Left hindlimb (tissue), 1 donor: ENCODE measurements at regions not wholly inside any gene's neighbourhood (a gene's known extent, or its start where the extent isn't known, plus 50 kb on each side); places are given as distances from the start of the nearest gene placed in this dataset.
"Not testable (repeated sequence)": the region's sequence is repeated elsewhere in the genome, so short reads cannot be mapped to it uniquely, and the experiment has no call there.

Experiments
- DNase-seq: peaks from one replicate; pipeline ENCODE4 v3.0.0-alpha.2; 2018

DNA sequence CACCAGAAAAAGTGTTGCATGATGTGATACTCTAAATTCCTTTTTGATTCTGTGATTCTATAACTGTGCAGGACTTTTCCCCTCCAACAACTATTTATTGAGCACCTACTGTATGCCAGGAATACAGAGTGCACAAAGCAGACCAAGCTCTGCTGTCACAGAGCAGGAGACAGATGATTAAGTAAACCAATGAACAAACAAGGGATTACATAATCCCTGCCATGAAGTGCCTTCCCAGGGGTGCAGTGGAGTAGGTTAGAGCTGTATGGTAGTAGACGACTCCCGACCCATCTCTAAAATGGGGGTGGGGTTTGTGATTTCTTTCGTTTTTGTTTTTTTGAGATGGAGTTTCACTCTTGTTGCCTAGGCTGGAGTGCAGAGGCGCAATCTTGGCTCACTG, 213.9 kb downstream of the TBX5 start:
- no peak for DNase-seq

DNA sequence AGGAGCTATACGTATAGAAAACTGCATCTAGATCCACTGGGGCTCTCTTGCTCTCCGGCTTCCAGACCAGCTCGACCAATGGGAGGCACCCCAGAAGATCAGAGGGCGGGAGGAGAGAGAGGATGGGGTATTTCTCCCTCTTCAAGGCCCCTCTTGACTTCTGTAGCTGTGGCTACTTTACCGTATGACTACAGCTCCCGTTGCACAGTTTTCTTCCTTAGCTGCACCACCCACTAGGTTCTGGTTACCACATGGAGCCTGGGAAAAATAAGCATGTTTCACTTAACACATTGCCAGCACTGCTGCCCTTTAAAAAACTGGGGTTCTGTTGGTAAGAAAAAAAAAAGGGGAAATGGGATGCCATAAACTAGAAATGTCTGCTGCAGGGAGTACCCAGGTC, 214.4 kb downstream of the TBX5 start:
- DNase-seq, result no peak

DNA sequence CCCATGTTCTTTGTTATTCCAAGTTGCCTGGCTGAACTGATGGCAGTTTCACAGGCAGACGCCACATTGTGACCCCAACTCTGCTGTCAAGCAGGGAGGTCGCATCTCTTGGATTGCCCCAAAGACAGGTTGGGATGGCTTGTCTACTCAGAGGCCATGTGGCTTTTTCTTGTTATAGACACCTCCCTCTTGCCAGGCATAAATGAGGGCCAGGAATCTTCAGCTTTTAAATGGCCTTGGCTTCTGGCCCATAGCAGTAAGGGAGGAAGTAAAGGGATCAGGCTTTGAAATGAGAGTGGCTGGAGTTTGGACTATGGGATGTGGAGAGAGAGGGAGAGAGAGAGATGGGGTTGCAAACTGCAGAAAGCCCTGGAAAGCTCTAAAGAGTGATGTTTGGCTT, 215.0 kb downstream of the TBX5 start:
- DNase-seq, result no peak

DNA sequence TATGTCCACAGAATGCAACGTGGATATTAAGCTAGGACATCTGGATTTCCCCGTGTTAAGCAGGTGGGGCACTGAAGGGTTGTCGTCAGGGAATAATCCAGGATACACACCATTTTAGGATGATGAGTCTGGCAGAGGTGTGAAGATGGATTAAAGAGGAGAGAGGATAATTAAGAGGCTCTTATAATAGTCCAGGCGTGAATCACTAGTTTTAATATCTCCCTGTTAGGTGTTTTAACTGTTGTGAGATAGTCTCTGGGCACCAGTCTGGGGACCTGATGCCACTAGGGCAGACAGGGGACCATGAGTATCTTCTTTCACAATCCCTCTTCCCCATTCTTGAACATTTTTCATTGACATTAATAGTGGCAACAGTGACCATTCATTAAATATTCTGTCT, 216.7 kb downstream of the TBX5 start:
- DNase-seq, result no peak

DNA sequence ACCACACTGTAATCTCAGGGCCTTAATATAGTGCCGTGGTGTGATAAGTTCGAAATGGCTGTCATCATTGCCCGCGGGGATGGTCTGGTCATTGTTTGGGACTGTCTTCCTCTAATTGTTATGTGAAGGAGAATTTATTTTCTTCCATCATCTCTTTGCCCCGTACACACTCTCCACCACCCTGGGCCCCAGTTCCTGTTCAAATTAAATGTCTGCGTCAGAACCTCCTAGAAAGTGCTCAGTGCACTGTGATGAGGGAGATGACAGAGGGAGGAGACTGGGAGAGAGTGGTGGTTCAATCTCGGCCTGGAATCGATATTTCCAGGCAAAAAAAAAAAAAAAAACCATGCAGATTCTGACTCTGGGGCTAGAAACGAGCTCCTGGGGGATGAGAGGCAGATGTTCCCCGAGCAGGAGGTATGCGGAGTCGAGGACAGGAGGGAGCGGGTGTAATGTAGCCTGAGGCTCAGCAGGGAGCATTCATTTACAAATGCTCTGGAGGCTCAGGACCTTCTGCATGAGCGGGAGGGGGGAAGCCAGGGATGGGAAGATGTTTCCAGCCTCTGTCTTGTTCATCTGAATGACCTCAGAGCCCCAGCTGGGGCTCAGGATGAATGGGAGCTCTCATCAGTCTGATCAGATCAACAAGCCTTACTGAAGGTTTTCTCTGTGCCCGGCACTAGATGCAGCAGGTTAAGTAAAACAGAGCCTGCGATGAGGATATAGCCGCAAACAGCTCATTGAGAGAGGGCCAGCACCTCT, 219.5 kb downstream of the TBX5 start:
- DNase-seq, result no peak

DNA sequence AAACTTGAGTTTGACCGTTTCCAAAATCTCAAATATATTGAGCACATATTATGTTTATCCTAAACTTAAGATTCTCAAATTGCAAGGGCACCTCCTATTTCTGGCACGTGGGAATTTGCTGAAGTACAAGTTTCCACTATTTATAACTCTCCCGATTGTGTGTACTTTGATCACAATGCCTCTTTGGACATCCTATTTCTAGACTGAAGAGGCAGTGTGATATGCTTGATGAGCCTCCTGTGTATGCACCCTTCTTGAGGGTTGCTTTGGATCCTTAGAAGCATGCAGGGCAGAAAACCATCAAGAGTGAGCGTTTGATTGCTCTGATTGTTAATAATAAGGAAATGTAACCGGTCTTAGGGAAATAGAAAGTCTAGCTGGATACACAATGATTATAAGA, 218.9 kb upstream of the RBM19 start:
- no peak for DNase-seq

DNA sequence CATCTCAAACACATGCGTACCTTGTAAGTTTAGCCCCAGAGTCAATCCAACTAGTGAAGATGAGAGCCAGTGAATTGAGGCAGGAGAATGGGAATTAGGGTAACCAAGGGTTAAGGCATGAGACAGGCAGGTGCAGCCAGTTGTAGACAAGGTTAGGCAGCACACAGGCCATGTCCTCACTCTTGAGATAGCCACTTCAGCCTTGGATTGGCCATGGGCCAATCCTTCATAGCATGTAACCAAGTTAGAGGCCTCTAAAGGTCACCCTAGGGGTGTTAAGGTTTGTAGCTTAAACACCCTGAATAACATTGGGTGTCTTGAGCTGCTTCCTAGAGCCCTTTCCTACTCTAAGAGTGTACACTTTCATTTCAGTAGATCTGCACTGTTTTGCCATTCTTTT, 208.2 kb upstream of the RBM19 start:
- DNase-seq, result no peak

DNA sequence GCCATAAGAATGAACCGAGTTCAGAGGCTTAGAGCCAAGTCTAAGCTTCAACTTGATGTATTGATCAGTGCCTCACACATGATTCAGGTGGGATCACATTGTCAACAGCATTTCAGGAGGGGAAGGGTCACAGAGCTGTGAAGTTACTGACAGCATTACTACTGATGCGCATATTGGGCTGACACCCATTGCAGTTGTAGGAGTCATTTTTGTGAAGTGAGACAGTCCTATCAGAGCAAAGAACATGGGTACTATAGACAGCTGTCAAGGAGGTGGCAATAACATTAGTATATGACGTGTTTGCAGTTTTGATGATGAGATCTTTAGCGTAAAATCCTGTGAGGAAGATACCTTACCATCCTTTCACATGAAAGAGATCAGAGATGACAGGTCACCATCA, 206.0 kb upstream of the RBM19 start:
- no peak for DNase-seq

DNA sequence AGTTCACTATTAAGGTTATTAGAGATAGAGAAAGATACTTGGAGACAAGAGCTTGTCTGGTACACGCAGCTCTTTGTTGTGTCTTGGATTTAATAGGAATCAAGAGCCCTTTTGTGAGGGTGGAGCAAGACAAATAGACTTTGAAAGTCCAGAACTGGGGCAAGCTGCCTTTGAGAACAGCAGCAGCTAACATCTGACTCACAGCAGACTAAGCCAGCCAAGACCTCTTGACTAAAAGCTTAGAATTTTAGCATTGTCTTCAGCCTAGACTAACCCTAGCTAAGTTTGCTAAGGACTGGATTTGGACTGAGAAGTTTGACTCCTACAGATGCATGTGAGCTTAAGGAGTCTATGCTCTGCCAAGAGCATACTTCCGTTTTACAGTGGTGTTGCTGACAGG, 201.9 kb upstream of the RBM19 start:
- no peak for DNase-seq

DNA sequence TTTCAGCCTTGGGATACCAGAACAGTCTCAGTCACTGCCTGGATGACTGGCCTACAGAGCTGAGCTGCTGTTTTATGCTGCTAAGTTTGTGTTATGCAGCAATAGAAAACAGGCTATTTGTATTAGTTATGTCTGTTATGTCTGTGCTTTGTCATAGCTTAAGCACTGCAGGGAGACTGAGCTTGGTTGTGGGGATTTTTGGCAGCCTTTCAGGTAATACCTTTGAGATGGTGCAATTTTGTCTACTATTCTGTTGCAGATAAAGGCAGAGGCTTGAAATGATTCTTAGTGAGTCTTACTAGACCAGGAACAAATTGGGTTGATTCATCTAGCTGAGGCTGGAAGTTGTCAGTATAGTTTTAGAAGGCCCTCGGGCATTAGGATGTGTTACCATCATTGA, 201.3 kb upstream of the RBM19 start:
- no peak for DNase-seq

DNA sequence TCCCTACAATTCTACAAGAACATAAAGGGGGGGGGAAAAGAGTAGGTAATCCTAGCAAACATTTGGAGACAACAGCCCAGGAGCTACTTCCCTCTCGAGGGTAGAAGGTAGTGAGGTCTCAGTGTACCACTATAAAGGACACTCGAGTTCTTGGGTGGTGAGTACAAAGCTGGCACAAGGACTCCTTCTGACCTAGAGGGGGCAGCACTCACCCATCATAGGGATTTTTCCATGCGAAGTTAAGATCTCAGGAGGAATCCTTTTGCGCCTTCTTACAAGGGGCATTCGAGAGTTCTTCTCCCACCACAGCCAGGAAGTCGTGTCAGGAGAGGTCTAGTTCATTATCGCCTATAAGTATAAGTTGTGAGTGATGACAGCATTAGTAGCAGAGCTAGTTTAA, 200.2 kb upstream of the RBM19 start:
- no peak for DNase-seq

DNA sequence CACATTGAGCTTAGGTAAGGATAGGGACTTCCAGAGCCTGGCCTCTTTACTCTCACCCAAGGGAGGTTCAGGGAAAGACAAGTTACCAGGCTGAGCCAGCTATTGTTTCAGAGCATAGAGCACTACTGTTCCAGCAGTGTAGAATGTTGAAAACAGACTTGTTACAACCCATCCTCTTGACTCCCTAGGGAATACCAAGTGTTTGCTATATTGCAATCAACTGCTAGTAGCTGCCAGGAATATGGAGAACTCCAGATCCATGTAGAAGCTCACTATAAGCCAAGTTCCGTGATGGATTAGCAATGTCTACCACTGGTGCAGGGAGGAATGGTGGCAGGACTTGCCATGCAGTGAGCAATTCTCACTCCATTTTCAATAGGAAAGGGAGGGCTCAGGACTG, 199.8 kb upstream of the RBM19 start:
- DNase-seq, result no peak

DNA sequence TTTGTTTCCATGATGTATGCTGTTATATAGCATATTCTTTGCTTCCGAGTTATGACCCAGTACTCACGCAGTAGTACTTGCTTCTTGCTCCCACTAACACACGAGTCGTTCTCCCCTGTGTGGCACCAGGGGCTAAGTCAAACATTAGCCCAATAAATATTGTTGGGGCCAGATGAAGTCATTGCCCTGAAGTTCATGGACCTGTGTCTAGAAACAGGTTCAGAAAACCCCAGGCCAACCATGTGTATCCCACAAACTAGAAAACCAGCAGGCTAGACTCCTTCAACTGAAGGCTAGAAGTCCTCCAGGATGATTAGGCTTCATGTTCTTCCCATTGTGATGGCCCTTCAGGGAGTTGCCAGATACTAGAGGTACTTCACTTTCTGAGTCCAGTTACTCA, 198.2 kb upstream of the RBM19 start:
- DNase-seq, result no peak

DNA sequence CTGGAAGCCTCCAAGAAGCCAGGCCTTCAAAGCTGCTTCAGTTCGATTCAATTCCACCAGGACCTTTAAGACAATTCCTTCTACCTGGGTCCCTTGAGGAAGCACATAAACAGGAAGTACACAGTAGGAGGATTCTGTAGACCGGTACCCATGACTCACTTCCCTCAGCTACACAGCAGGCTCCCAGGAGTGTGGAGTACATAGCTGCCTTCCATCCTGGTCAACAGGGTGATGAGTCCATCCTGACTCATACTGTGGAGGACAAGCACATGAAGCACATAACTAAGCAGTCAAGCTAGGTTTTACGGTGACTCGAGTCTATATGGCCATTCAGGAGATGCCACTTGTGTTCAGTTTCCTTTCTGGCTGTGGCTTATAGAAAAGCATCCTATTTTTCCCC, 197.6 kb upstream of the RBM19 start:
- no peak for DNase-seq

DNA sequence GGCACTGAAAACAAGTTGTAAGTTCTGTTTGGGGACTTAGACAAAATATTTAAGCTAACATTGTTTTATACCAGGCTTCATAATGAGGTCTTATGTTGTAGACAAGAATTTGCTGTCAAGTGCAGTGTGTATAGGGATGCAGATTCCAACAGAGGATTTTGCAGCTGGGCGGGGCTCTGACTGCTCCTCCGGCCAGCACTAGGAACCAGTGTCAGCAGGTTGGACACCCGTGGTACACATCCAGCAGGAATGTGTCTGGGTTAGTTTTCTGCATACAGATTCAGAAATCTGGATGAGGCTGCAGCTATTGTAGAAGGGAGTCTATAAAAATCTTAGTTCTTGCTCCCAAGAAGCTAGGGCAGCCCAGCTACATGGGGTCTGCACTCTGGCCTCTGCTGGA, 194.3 kb upstream of the RBM19 start:
- DNase-seq, result no peak

DNA sequence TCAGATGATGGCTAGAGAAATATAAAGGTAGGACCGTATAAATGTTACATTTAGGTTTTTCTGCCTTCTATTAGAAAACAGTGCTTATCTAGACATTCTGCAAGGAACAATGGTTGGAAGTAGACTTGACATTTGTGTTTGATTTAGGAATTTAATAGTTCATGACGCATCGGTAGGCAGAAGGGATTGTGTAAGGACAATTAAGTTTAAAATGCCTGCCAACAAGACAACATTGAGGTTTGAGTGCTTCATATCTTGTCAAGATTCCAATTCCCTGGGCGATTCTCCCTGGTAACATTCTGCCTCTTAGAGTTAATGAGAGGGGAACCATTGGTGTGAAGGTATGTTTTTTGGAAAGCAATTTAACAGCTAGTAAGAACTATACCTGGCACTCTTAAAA, 186.8 kb upstream of the RBM19 start:
- DNase-seq, result no peak

DNA sequence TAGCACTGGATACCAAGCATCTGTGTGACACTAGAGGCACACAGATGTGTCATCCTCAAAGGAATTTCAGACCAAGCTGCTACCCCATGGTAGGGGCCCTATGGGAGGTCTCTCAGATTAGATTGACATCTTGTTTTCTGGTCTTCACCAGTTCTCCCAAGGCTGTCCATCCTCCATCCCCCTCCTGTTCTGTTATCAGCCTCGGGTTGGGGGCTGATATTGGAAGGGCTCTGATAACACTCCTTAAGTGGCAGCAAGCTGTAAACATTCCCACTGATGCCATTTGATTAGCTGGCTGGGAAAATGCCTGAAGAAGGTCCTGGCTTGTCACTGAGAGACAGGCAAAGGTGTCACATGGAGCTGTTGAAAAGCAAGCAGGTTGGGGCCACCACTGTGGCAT, 185.9 kb upstream of the RBM19 start:
- no peak for DNase-seq

DNA sequence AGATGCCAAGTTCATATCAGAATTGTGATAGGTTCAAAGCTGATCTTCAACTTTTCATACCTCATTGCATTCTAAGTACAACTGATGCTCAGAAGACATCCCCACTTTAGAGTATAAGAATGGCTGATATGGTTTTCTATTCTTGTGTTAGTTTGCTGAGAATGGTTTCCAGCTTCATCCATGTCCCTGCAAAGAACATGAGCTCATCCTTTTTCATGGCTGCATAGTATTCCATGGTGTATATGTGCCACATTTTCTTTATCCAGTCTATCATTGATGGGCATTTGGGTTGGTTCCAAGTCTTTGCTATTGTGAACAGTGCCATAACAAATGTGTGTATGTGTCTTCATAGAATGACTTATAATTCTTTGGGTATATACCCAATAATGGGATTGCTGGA, 184.5 kb upstream of the RBM19 start:
- not testable (repeated sequence) for DNase-seq

DNA sequence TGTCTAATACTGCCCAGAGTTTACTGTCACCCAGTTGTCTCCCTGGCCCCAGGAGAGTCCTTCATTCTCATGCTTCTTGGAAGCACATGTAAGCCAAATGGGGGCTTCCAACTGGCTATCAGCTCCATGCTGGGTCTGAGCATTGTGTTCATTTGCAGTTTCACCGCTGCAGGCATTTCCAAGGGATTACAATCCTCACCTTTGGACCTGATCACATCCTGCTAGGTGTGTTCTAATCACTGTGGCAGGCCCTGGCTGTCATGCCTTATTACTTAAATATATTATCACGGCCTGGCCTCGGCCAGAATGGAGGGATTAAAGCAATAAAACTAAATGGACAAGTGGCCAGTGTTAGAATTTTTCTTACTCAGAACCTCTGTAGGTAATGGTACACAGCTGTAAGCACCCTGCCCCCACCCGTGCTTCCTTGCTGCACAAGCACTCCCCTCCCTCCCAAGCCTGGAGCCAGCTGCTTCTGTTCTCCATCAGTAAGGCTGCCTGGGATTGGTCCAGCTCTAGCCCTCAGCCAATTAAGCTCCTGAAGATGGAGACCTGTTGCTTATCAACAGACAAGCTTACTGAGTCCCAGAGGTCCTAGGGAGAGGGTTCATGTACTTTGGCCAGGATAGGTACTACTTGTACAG, 175.9 kb upstream of the RBM19 start:
- DNase-seq, result no peak

DNA sequence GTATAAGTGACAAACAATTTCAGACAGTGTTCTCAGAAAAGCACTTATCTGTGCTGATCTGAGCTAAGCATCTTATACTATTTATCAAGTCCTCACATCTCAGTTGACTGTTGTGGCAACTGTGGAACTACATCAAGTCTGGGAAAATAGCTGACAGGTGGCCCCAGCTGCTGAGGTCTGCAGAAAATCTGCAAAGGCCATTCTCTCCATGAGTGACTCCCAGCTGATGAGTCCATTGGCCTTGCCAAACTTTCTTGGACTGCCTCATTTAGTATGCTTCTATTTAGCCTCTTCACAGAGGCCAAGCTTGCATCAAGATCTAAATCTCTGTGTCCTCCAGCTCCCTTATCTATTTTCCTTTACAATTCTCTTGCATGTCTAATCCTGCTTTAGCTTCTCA, 174.5 kb upstream of the RBM19 start:
- peak; percentile 43 for DNase-seq

DNA sequence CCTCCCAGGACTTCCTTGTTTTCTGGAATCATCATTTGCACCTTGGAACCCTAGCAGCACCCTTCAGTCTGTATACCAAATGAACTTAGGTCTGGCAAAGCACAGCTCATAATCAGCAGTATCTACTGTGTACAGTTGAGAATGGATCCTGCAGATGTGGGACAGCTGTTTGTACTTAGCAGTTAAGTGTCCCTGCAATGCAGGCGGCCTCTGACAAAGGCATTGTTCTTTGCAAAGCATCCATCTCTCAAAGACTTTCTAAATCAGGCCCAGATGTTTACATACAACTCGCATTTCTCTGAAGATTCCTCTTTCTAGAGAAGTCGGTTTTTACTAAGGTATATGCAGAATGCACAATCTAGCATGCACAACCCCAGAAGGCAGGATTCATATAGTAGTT, 170.5 kb upstream of the RBM19 start:
- peak; percentile 53 for DNase-seq

DNA sequence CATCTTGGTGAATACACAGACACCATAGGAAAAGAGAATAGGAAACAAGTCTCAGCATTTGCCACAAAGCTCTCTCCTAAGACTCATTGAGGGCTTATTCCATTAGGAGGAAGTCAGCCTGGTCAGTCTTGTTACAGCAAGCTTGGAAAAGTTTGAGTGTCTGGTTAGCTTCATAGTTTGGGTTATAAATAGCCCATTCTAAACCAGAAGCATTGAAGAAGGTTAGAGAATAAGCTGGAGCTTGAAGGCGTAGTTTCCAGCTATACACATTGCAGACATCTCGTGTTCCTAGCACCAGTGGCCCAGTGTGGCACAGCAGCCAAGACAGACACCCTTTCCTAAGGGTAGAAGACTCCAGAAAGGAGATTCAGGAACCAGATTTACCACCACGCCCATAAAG, 168.8 kb upstream of the RBM19 start:
- DNase-seq, result no peak

DNA sequence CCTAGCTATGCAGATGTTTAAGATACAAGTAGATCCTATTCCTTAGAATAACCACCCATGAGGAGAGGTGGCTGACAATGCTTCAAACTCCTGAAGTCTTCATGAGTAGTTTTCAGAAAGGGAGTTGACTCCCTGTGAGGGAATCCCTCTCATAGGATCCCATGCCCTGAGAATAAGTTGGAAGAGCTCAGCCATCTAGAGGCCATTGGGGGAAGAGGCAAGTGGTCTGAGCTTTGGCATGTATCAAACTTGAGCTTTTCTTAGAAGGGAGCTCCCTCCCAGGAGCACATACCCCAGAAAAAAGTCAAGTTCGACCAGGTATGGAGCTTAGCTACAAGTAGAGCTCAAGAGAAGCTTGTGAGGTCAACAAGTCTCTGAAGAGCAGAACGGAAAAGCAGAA, 165.7 kb upstream of the RBM19 start:
- DNase-seq, result no peak

DNA sequence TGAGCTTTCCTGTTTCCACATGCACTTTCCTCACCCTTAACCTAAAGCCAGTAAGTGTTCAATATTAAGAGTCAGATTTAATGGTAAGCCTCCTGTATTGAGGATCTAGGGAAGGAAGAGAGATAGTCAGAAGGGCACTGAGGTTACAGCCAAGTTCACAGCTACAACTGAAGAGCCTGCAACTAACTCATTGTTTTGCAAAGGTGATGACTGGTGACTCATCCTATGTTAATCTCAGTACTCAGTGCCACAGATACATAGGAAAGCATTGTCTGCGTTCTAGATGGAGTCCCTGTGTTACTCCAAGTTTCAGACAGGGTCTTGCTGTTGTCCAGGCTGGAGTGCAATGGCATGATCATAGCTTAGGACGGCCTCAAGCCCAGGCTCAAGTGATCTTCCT, 157.0 kb upstream of the RBM19 start:
- DNase-seq, result no peak

DNA sequence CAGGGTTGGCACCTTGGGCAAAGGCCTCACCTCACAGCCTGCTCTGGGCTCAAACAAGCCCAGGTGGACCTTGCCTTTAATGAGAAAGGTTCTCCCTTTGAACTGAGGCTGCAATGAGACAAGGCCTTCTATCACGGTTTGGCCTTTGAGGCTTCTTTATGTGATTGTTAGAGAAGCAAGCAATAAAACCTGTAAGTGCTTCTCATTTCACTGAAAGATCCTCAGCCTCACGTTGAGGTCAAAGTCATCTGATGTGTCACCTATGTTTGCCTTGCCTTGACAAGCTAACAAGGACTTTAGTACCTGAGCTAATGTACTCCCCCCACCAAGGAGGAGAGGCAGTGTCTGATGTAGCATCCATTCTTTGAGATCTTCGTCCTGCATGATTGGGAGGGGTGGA, 155.9 kb upstream of the RBM19 start:
- no peak for DNase-seq
